Astrocyte (in vitro differentiated cells and primary cell): ENCODE measurements at regions not wholly inside any gene's neighbourhood (a gene's known extent, or its start where the extent isn't known, plus 50 kb on each side); places are given as distances from the start of the nearest gene placed in this dataset.

ENCODE experiments used
- CTCF ChIP-seq: IDR thresholded peaks from 2 replicates; pipeline ENCODE4 v1.5.1; 2011; ENCODE audit warnings: low read depth, mild to moderate bottlenecking, inconsistent platforms, low read length, moderate library complexity; ENCODE audit not compliant: insufficient read depth
- EZH2 ChIP-seq: IDR thresholded peaks from 2 replicates; pipeline ENCODE4 v1.6.1; 2012; ENCODE audit warnings: mild to moderate bottlenecking, low read length, inconsistent platforms; ENCODE audit not compliant: insufficient read depth

GRCh38 chr18:75131381-75132000 lies 77.4 kb downstream of the PTGR3 start:
- no peak for TF ChIP-seq CTCF
- TF ChIP-seq EZH2: no peak
